IPS-18a (cell line): ENCODE measurements at regions not wholly inside any gene's neighbourhood (a gene's known extent, or its start where the extent isn't known, plus 50 kb on each side); places are given as distances from the start of the nearest gene placed in this dataset.

Source experiments
- H3K27ac ChIP-seq: one replicate; pipeline ENCODE4 v1.5.1; 2013; ENCODE audit warnings: low read length
- H3K27me3 ChIP-seq: one replicate; pipeline ENCODE4 v1.6.1; 2013; ENCODE audit warnings: mild to moderate bottlenecking, low read length; ENCODE audit not compliant: control insufficient read depth, insufficient read depth
- H3K36me3 ChIP-seq: one replicate; pipeline ENCODE4 v1.6.1; 2013; ENCODE audit warnings: low read depth, low read length; ENCODE audit not compliant: control insufficient read depth
- H3K4me1 ChIP-seq: one replicate; pipeline ENCODE4 v1.6.1; 2013; ENCODE audit warnings: low read depth, low read length; ENCODE audit not compliant: control insufficient read depth
- H3K4me3 ChIP-seq: one replicate; pipeline ENCODE4 v1.5.1; 2013; ENCODE audit warnings: low read length
- H3K9ac ChIP-seq: one replicate; pipeline ENCODE4 v1.6.1; 2013; ENCODE audit warnings: mild to moderate bottlenecking, low read length, moderate library complexity
- H3K9me3 ChIP-seq: one replicate; pipeline ENCODE4 v1.6.1; 2013; ENCODE audit warnings: low read depth, low read length; ENCODE audit not compliant: control insufficient read depth

GRCh38 chr5:155938051-155938450 is 388.9 kb upstream of the SGCD start:
- Histone ChIP-seq H3K9me3 (no peaks in the 10 kb centered on the region), H3K9ac (no peak overlapping the region), H3K4me1 (no peaks in the 10 kb centered on the region), H3K27me3 (no peaks in the 10 kb centered on the region), H3K27ac (no peak overlapping the region), H3K4me3 (no peak overlapping the region), H3K36me3 (no peaks in the 10 kb centered on the region)

- Histone ChIP-seq H3K27me3 (no peaks in the 10 kb centered on the region), H3K4me1 (no peaks in the 10 kb centered on the region), H3K4me3 (no peak overlapping the region), H3K36me3 (no peaks in the 10 kb centered on the region), H3K9ac (no peak overlapping the region), H3K27ac (no peak overlapping the region), H3K9me3 (no peaks in the 10 kb centered on the region)
Measured at GRCh38 chr5:155941340-155941739, 385.6 kb upstream of the SGCD start.

GRCh38 chr5:155943516-155944407 is 383.2 kb upstream of the SGCD start:
- Histone ChIP-seq H3K4me1 (no peaks in the 10 kb centered on the region), H3K27ac (no peak overlapping the region), H3K9me3 (no peaks in the 10 kb centered on the region), H3K9ac (no peak overlapping the region), H3K27me3 (no peaks in the 10 kb centered on the region), H3K36me3 (no peaks in the 10 kb centered on the region), H3K4me3 (no peak overlapping the region)

- Histone ChIP-seq H3K9me3 (no peaks in the 10 kb centered on the region), H3K36me3 (no peaks in the 10 kb centered on the region), H3K4me1 (peaks cover 4% of the 10 kb centered on the region), H3K4me3 (no peak overlapping the region), H3K27me3 (no peaks in the 10 kb centered on the region), H3K27ac (no peak overlapping the region), H3K9ac (no peak overlapping the region)
Measured at GRCh38 chr5:155947394-155948062, 379.4 kb upstream of the SGCD start.

- no peak overlapping the region for H3K27ac ChIP-seq
- H3K9ac ChIP-seq = no peak overlapping the region
- H3K9me3 ChIP-seq = no peaks in the 10 kb centered on the region
Measured at GRCh38 chr5:155948576-155948975, 378.4 kb upstream of the SGCD start.

GRCh38 chr5:155952486-155953089 is 374.4 kb upstream of the SGCD start:
- Histone ChIP-seq H3K4me1 (peaks cover 10% of the 10 kb centered on the region), H3K9ac (no peak overlapping the region), H3K36me3 (no peaks in the 10 kb centered on the region), H3K27me3 (no peaks in the 10 kb centered on the region), H3K4me3 (no peak overlapping the region), H3K9me3 (no peaks in the 10 kb centered on the region), H3K27ac (no peak overlapping the region)

More at GRCh38 chr5:155948576-155948975, 378.4 kb upstream of the SGCD start:
- Histone ChIP-seq H3K4me3 (no peak overlapping the region), H3K36me3 (no peaks in the 10 kb centered on the region), H3K4me1 (peaks cover 10% of the 10 kb centered on the region), H3K27me3 (no peaks in the 10 kb centered on the region)

GRCh38 chr5:155953335-155953734 is 373.6 kb upstream of the SGCD start:
- no peak overlapping the region for H3K27ac ChIP-seq

GRCh38 chr5:155954701-155955445 is 372.1 kb upstream of the SGCD start:
- H3K36me3 ChIP-seq = no peaks in the 10 kb centered on the region
- no peak overlapping the region for H3K27ac ChIP-seq

More at GRCh38 chr5:155953335-155953734, 373.6 kb upstream of the SGCD start:
- no peak overlapping the region for H3K4me3 ChIP-seq
- no peaks in the 10 kb centered on the region for H3K36me3 ChIP-seq
- H3K4me1 ChIP-seq = peaks cover 10% of the 10 kb centered on the region
- no peaks in the 10 kb centered on the region for H3K27me3 ChIP-seq
- H3K9me3 ChIP-seq = no peaks in the 10 kb centered on the region
- H3K9ac ChIP-seq = no peak overlapping the region

GRCh38 chr5:155957884-155958283 is 369.1 kb upstream of the SGCD start:
- Histone ChIP-seq H3K9me3 (no peaks in the 10 kb centered on the region), H3K4me1 (peaks cover 4% of the 10 kb centered on the region), H3K27ac (no peak overlapping the region), H3K9ac (no peak overlapping the region), H3K4me3 (no peak overlapping the region), H3K36me3 (no peaks in the 10 kb centered on the region), H3K27me3 (no peaks in the 10 kb centered on the region)

More at GRCh38 chr5:155954701-155955445, 372.1 kb upstream of the SGCD start:
- H3K27me3 ChIP-seq = no peaks in the 10 kb centered on the region
- no peak overlapping the region for H3K9ac ChIP-seq
- no peaks in the 10 kb centered on the region for H3K9me3 ChIP-seq
- H3K4me1 ChIP-seq = peaks cover 10% of the 10 kb centered on the region
- no peak overlapping the region for H3K4me3 ChIP-seq

GRCh38 chr5:155959082-155959481 is 367.9 kb upstream of the SGCD start:
- no peak overlapping the region for H3K4me3 ChIP-seq
- H3K9me3 ChIP-seq = no peaks in the 10 kb centered on the region
- H3K4me1 ChIP-seq = no peaks in the 10 kb centered on the region
- no peak overlapping the region for H3K27ac ChIP-seq
- no peaks in the 10 kb centered on the region for H3K27me3 ChIP-seq
- H3K9ac ChIP-seq = no peak overlapping the region
- no peaks in the 10 kb centered on the region for H3K36me3 ChIP-seq

- Histone ChIP-seq H3K4me1 (no peaks in the 10 kb centered on the region), H3K36me3 (no peaks in the 10 kb centered on the region), H3K9ac (no peak overlapping the region), H3K27me3 (no peaks in the 10 kb centered on the region), H3K9me3 (no peaks in the 10 kb centered on the region), H3K27ac (no peak overlapping the region), H3K4me3 (no peak overlapping the region)
Measured at GRCh38 chr5:155960177-155960576, 366.8 kb upstream of the SGCD start.
